ENCODE measurements at regions not wholly inside any gene's neighbourhood (a gene's known extent, or its start where the extent isn't known, plus 50 kb on each side); places are given as distances from the start of the nearest gene placed in this dataset.
A peak's percentile ranks its signal among the peaks of the same experiment; 100 is the strongest.

DNA sequence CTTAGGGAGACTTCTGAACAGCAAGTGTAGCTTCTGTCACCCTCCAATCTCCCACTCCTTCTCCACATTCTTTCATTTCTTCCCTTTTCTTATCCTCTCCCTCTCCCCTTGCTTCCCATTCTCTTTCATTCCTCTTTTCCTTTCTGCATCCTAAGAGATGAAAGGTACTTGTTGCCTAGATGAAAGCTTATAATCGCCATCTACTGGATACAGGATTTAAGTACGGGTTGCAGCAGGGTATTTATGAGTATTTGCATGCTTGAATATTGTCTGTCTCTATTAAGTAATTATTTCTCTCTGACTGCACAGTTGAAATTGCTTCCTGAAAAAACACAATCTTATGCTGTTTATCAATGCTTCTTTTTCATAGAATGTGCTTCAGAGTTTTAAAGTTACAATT lies 174.0 kb upstream of the TENT5D start:
- no peak for DNase-seq (ENCODE audit: low spot score)
- no peaks in the 10 kb centered on the region for H3K4me1 ChIP-seq (ENCODE audit: insufficient read depth, poor library complexity, severe bottlenecking)

DNA sequence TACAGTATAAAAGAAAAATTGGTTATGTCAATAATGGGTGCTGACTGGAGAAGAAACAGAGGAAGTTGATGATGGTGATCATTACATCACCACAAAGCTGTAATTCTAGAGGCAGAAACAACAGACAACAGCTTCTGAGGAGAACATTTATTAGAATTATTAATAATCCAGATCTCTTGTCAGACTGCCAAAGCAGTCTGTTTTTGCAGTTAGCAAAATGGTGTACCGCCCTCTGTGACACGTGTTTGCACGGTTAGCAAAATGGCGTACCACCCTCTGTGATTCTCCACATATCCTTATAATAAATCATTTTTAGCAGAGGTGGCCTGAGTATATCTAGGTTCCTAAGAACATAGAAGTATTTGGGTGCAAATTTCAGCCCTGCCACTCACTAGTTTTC lies 154.0 kb upstream of the TENT5D start:
- no peaks in the 10 kb centered on the region for H3K36me3 ChIP-seq (ENCODE audit: low read depth)
- no peak overlapping the region for H3K4me3 ChIP-seq (ENCODE audit: severe bottlenecking)
- H3K4me1 ChIP-seq (ENCODE audit: insufficient read depth, poor library complexity, severe bottlenecking), result no peaks in the 10 kb centered on the region
- no peak for ATAC-seq (ENCODE audit: low read depth)
- no peak for DNase-seq (ENCODE audit: low spot score)
- H3K9me3 ChIP-seq (ENCODE audit: severe bottlenecking), result no peaks in the 10 kb centered on the region
- no peak overlapping the region for H3K27ac ChIP-seq (ENCODE audit: poor library complexity, severe bottlenecking)
- TF ChIP-seq, protein P1, sequence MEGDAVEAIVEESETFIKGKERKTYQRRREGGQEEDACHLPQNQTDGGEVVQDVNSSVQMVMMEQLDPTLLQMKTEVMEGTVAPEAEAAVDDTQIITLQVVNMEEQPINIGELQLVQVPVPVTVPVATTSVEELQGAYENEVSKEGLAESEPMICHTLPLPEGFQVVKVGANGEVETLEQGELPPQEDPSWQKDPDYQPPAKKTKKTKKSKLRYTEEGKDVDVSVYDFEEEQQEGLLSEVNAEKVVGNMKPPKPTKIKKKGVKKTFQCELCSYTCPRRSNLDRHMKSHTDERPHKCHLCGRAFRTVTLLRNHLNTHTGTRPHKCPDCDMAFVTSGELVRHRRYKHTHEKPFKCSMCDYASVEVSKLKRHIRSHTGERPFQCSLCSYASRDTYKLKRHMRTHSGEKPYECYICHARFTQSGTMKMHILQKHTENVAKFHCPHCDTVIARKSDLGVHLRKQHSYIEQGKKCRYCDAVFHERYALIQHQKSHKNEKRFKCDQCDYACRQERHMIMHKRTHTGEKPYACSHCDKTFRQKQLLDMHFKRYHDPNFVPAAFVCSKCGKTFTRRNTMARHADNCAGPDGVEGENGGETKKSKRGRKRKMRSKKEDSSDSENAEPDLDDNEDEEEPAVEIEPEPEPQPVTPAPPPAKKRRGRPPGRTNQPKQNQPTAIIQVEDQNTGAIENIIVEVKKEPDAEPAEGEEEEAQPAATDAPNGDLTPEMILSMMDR (IDR thresholded peaks at IDR 0.05; ENCODE audit: poor library complexity, severe bottlenecking), result no peak
- no peaks in the 10 kb centered on the region for H3K27me3 ChIP-seq (ENCODE audit: insufficient read depth, poor library complexity, severe bottlenecking)

More for the DNA sequence above, 174.0 kb upstream of the TENT5D start:
- H3K27ac ChIP-seq (ENCODE audit: poor library complexity, severe bottlenecking), result no peak overlapping the region
- H3K4me3 ChIP-seq (ENCODE audit: severe bottlenecking), result no peak overlapping the region
- H3K36me3 ChIP-seq (ENCODE audit: low read depth), result no peaks in the 10 kb centered on the region
- TF ChIP-seq, protein P1 (IDR thresholded peaks at IDR 0.05; ENCODE audit: poor library complexity, severe bottlenecking), result no peak
- H3K27me3 ChIP-seq (ENCODE audit: insufficient read depth, poor library complexity, severe bottlenecking), result no peaks in the 10 kb centered on the region
- no peak for ATAC-seq (ENCODE audit: low read depth)
- no peaks in the 10 kb centered on the region for H3K9me3 ChIP-seq (ENCODE audit: severe bottlenecking)

- TF ChIP-seq, protein P1 (IDR thresholded peaks at IDR 0.05; ENCODE audit: poor library complexity, severe bottlenecking), result no peak
- Histone ChIP-seq H3K27ac (ENCODE audit: poor library complexity, severe bottlenecking) (no peak overlapping the region), H3K36me3 (ENCODE audit: low read depth) (no peaks in the 10 kb centered on the region), H3K27me3 (ENCODE audit: insufficient read depth, poor library complexity, severe bottlenecking) (no peaks in the 10 kb centered on the region), H3K9me3 (ENCODE audit: severe bottlenecking) (no peaks in the 10 kb centered on the region), H3K4me3 (ENCODE audit: severe bottlenecking) (no peak overlapping the region), H3K4me1 (ENCODE audit: insufficient read depth, poor library complexity, severe bottlenecking) (no peaks in the 10 kb centered on the region)
- no peak for ATAC-seq (ENCODE audit: low read depth)
- no peak for DNase-seq (ENCODE audit: low spot score)
Observed at GRCh38 chrX:80266979-80267378, 153.3 kb upstream of the TENT5D start.

DNA sequence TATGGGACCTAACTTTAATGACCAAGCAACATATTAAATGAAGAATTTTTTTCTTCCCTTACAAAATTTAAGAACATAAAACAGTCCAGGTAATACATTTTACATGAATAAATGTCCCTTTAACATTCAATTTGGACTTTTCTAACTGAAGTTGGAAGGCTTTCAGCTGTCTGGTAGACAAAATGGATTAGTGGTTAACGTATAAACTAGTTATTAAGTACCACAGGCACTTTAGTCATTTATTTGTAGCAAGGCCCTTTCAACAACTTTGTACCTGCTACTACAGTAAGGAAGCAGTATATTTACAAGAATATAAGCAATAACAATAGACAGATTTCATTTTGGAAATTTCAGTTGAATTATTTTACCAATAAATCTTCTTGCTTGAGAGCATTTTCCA lies 152.5 kb upstream of the TENT5D start:
- TF ChIP-seq, protein P1 (IDR thresholded peaks at IDR 0.05; ENCODE audit: poor library complexity, severe bottlenecking), result no peak
- Histone ChIP-seq H3K27me3 (ENCODE audit: insufficient read depth, poor library complexity, severe bottlenecking) (no peaks in the 10 kb centered on the region), H3K9me3 (ENCODE audit: severe bottlenecking) (no peaks in the 10 kb centered on the region), H3K27ac (ENCODE audit: poor library complexity, severe bottlenecking) (no peak overlapping the region), H3K4me3 (ENCODE audit: severe bottlenecking) (no peak overlapping the region), H3K36me3 (ENCODE audit: low read depth) (no peaks in the 10 kb centered on the region), H3K4me1 (ENCODE audit: insufficient read depth, poor library complexity, severe bottlenecking) (no peaks in the 10 kb centered on the region)
- DNase-seq (ENCODE audit: low spot score) (no peak), ATAC-seq (ENCODE audit: low read depth) (no peak)

- no peak overlapping the region for H3K4me3 ChIP-seq (ENCODE audit: severe bottlenecking)
- H3K27ac ChIP-seq (ENCODE audit: poor library complexity, severe bottlenecking), result no peak overlapping the region
- no peaks in the 10 kb centered on the region for H3K9me3 ChIP-seq (ENCODE audit: severe bottlenecking)
- H3K36me3 ChIP-seq (ENCODE audit: low read depth), result no peaks in the 10 kb centered on the region
- no peaks in the 10 kb centered on the region for H3K4me1 ChIP-seq (ENCODE audit: insufficient read depth, poor library complexity, severe bottlenecking)
- H3K27me3 ChIP-seq (ENCODE audit: insufficient read depth, poor library complexity, severe bottlenecking), result no peaks in the 10 kb centered on the region
- DNase-seq (ENCODE audit: low spot score) (no peak), ATAC-seq (ENCODE audit: low read depth) (no peak)
- TF ChIP-seq, protein P1 (IDR thresholded peaks at IDR 0.05; ENCODE audit: poor library complexity, severe bottlenecking), result peak; percentile 31
Observed at GRCh38 chrX:80282535-80282934, 137.7 kb upstream of the TENT5D start.
